GM19328 (cell line): ENCODE measurements at regions not wholly inside any gene's neighbourhood (a gene's known extent, or its start where the extent isn't known, plus 50 kb on each side); places are given as distances from the start of the nearest gene placed in this dataset.
"Not testable (repeated sequence)": the region's sequence is repeated elsewhere in the genome, so short reads cannot be mapped to it uniquely, and the experiment has no call there.

Source experiments
- ATAC-seq: cut with Tn5 transposase; IDR thresholded peaks from one replicate; pipeline ENCODE4 v1.9.1; 2021; ENCODE audit warnings: mild to moderate bottlenecking, moderate library complexity; ENCODE audit not compliant: unreplicated experiment

DNA sequence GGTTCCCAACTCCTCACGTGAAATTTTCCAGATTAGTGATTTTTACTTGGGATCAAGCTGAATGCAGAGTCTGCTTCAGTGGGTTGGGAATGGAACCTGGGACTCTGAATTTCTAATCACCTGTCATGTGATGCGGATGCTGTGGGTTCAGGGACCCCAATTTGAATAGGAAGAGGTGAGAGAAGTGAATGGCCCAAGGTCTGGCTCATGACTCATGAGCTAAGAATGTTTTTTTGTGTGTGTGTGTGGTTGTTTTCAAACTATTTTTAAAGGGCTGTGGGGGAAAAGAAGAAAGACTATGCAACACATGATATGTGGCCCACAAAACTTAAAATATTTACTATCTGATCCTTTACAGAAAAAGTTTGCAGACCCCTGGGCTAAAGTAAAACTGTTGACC, 108.5 kb upstream of the CYRIA start:
- ATAC-seq = no peak

DNA sequence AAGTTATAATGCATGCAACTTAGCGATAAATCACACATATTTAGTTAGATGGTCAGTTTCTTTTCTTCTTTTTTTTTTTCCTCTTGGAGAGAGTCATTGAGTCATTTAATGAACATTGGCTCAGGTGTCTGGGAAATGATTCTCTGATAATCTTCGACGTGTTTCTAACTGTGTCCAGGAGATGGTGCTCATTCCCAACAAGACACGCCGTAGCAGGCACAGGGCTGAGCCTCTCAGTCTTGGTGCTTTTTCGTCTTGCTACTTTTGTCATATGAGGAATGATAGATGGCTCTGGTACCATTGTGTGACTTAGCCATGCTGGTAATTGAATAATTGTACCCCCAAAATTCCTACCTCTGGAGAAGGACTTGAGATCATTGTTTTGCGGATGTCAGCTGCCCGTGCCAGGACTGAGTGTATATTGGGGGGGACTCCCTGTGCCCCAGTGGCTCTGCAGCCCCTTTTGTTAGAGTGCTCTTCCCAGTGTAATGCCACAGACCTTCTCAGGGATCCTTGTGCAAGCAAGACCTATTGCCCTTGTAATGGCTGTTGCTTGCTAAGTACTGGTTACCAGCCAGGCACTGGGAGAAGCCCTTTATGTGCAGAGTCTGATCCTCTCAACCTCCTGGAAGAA, 107.6 kb upstream of the CYRIA start:
- ATAC-seq = peak; percentile 62

DNA sequence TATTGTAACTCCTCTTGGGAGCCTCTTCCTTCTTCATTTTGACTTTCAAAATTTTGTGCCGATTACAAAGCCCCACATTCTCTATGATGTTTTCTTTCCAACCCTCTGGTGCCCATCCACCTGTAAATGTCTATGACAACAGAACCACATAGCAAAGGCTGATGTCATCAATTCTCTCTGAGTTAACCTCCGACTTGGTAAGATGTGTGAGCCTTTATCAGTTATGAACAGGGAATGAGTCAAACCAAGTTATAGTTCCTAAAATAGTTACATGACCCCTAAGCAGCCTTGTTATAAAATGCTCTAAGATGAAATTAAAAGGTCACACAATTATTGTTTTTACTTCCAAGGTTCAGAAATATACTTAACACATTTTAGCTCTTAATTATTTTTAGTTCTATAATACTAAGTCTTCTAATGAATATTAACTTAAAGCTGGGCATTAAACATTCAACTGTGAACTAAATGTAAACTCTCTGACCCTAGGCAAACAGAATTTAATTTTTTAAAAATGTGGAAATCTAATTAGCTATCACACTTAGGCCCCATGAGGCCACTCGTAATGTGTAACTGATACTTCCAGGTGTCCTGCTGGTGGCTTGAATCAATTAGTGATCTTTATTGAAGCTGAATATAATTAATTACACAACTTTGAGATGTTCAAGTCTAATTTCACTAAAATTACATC, 102.3 kb upstream of the CYRIA start:
- no peak for ATAC-seq

DNA sequence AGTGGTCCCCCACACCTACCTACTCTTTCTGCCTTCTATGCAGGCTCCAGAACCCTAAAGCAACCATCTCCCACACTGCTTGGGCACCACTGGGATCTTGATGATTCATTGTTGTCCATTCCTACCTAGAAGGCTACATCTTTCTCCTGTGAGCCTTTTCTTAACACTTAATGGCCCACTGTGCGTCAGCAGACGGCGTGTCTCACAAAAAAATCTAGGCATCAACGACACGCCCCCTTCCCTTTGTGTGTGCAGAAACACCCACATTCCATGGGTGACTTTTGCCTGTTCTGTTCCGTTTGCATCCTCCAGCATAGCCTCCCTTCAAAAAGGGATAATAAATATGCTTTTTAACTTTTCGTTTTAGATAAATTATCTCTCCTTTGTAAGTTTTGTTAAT, 99.7 kb upstream of the CYRIA start:
- ATAC-seq = no peak

DNA sequence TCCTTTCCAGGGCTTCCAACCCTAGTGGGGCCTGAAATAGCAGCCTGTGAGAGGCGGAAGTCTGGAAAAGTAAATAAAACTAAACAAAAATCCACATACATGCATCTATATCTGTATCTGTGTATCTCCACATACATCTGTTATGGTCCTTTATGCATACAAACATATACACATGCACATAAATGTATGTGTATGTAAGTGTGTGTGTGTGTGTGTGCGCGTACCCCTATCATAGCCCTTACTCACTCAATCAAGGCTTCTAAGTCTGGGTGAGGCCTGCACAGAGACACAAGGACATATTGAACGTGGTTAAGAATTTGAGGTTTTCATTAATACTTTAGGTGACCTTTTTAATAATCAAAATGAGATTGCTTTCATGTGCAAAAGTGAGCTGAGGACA, 98.9 kb upstream of the CYRIA start:
- ATAC-seq = no peak

DNA sequence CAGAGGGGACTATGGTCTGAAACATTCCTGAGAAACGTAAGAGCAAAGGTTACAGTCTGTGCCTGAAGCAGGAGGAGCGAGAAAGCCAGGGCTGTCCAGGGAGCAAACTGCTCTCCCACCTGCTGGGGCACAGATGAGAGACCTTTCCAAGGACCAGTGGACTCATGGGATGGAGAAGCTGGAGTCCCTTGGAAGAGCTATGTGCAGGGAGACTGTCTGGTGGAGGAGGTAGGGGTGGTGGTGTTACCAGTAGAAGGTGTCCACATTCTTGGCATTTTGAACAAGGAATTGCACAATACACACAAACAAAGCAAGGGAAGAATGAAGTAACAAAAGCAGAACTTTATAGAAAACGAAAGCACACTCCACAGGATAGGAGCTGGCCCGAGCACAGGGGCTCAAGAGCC, 97.9 kb upstream of the CYRIA start:
- ATAC-seq = no peak

DNA sequence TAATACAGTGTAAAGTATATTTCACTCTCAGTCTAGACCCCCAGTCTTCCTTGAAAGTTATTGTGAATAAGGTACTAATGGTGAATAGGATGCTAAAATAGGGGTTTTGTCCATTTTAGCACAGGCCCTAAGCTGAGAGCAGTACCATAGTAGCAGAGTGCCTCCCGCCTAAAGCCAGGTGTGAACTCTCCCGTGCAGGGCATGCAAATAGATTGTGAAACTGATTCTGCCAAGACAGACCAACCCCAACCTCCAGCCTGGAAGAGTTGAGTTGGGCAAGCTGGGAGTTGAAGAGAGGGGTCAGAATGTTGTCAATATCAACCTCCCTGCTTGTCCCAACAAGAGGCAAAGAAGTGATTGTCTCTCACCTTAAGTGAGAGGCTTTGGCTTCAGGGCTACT, 97.4 kb upstream of the CYRIA start:
- no peak for ATAC-seq

DNA sequence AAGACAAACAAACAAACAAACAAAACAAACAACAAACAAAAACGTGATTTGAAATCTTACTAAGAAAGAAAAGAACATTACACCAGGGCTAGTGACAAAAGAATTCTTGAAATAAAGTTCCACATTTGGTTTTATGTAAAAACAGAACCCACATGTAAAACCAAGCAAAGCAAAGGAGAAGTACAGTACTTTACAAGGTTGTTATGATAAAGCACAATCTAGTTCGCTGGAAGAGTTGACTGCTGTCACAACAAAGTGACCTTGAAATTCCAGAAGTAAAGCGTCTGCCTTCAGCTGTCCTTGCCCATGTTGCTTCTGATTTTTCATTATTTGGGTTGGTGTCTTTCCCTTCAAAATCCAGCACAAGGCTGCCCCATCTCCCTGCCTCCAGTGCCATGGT, 94.8 kb upstream of the CYRIA start:
- ATAC-seq = no peak

DNA sequence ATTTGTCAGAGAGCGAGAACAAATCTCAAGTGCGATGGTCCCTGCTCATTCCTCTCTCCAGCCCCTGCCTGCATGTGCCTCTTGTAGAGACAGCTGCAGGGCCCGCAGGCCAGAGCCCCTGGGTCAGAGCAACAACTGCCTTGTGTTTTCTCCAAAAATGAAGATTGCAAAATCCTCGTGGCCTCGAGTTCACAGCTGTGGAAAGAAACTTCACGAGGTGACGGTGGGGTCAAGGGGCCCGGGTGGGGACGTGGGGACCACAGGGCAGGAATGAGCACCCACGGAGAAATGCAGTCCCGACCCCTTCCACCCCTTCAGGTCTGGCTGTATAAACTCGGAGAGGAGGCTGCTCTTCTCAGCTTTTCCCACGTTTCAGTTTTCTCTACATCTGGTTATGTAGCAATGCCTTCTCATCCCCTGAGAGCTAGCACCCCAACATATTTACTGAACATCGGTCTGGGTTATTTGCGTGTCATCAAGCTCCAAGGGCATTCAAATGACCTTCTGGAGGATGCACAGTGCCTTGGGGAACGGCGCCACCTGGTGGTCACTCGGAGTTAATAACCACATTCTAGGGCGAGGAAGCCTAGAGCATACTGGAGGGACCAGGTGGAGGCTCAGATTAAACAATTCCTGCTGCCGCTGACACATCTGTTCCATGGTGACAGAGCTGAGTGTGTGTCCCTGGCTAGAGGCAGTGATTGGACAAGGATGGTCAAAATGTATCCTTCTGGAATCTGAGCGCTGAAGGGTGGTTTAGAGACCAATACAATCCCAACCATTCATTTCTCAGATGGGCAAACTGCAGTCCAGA, 91.4 kb upstream of the CYRIA start:
- ATAC-seq = peak; percentile 95

DNA sequence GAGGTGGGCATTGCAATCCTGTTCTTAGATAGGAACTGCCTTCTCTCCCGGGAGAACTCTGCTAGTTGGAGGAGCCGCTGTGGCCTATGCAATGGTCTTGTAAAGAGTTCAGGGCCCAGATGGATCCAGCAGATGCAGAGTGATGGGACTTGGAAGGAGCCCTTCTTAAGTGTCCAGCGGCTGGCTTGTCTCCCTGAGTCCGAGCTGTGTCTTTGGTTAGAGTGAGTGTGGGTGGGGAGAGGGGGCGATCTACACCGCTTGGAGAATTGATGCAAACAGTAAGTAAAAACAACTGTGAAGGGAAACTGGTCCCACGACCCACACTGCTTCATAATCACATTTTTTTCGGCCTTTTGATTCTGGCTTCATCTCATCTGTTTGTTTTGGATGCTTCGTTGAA, 89.8 kb upstream of the CYRIA start:
- no peak for ATAC-seq

DNA sequence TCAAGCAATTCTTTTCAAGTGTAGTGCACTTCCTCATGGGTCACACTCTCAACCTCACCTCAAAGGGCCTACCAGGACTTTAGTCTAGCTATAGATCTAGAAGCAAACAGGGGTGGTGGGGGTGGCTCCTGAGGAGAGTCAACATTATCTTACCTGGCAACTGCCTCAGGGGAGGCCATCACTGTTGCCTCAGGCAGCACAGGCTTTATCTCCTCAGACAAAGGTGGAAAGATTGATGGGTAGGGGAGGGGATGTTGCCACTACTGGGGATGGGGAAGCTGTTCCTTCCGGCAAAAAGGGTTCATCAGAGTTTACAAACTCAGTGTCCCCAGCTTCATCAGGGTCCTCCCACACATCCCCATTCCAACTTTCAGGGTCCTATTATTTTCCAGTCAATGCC, 87.4 kb upstream of the CYRIA start:
- not testable (repeated sequence) for ATAC-seq

DNA sequence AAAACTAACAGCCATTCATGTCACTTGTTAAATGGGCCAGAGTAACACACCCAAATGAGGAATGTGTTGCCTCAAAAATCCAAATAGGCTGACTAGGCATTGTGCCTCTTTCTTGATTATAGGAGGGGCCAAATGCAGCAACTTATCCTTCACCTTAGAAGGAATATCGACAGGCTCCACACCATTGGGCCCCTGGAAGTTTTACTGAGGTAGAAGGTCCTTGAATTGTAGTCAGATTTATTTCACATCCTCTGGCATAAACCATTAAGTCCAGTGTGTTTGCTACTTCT, 85.2 kb upstream of the CYRIA start:
- ATAC-seq = not testable (repeated sequence)

DNA sequence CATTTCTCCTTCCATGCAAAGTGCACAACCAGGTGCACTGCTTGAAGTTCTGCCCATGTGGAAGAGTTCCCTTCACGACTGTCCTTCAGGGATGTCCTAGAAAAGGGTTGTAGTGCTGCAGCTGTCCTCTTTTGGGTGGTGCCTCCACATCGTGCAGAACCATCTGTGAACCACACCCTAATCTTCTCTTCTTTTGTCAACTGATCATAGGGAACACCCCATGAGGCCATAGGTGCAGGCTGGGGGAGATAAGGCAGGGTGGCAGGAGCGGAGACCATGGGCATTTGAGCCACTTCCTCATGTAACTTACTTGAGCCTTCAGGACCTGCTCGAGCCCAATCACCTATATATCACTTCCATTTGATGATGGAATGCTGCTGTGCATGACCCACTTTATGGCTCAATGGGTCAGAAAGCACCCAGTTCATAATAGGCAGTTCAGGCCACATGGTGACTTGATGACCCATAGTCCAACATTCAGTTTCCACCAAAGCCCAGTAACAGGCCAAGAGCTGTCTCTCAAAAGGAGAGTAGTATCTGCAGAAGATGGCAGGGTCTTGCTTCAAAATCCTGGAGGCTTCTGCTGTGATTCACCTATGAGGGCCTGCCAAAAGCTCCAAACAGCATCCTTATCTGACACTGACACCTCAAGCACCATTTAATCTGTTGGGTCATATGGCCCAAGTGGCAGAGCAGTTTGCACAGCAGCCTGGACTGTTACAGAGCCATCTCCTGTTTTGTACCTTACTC, 84.7 kb upstream of the CYRIA start:
- no peak for ATAC-seq

DNA sequence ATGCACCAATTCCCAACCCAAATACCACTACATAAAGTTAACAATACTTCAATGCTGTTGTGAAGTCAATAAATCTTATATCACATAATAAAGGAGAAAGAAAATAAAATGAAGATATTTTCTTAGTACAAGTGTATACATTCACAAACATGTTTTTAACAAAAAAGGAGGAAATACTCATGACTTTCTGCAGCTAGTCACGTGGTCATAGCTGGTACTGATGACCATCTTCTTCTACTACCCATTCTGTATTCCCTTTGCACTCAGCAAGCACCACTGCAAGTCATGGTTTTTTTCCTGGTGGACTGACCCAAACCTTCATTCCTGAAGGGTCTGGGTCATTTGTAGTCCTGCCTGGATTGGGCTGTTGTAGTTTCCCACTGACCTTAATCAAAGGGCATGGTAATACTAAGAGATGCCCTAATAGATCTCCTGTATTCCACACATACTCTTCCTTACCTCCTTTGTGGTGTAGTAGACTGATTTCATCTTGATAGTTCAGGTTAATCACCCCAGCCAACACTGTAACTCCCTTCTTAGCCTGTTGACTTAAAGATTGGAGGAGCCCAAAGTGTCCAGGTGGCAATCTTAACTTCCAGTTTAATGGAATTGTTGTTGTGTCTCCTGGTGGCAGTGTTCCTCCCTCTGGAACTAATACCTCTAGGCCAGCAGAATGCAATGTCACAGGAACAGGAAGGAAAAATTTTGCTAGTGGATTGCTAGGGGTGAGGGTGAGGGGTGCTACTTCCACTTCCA, 83.1 kb upstream of the CYRIA start:
- not testable (repeated sequence) for ATAC-seq

DNA sequence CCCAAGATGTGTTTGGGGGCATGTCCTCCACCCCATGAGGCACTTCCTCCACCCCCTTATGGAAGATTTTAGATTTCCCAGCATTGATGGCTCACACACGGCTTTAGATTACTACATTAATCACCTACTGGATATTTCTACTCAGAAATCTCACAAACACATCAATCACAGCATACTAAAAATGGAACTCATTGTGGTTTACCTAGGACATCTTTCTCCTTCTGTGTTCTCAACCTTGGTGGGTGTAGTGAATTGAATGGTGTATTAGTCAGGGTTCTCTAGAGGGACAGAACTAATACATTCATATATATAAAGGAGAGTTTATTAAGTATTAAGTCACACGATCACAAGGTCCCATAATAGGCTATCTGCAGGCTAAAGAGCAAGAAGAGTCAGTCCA, 82.1 kb upstream of the CYRIA start:
- no peak for ATAC-seq

DNA sequence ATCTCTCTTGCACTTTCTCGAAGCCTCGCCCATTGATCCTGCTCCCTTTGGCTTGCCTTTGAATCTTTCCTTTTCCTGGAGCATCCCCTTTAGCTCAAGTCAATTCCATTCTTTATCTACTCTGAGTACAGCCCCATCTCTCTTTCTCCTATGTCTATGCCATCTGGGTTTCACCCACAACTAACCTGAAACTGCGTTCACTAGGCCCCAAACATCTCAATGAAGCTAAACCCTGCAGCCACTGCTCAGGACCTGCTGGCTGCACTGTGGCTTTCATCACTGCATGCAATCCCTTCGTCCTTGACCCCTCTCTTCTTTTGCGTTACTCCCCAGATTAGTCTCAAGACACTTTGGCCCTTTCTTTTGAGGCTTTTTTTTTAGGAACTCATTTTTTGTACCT, 81.6 kb upstream of the CYRIA start:
- no peak for ATAC-seq

DNA sequence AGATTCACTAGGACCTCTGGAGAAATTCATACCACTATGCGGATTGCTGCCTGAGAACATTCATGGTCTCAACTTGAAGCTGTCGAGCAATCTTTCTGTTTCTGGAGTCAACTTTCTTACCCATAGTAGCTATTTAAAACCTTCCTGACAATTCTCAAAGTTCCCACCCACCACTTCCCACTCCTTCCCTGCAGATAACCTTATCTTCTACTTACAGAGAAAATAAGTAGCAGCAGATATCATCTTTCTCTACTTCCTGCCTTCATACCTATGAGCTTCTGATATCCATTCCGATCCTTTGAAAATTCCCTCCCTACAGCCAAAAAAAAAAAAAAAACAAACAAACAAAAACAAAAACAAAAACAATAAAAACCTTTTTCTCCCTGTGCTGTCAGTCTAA, 81.2 kb upstream of the CYRIA start:
- ATAC-seq = no peak

DNA sequence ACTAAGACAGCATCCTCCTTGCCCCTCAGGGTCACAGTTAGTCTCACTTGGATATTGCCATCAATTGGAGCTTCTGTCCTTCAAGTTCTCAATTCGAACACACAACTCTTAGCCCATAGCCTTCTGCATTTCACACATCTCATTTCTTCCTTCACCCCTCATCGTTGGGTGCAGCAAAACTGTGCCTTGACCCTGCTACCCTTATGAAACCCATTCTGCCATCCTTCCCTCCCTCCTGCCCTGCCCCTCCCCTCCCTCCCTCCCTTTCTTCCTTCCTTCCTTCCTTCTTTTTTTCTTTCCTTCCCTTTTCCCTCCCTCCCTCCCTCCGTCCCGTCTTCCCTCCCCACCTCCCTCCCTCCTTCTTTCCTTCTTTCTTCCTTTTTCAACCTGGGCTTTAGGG, 80.7 kb upstream of the CYRIA start:
- no peak for ATAC-seq

DNA sequence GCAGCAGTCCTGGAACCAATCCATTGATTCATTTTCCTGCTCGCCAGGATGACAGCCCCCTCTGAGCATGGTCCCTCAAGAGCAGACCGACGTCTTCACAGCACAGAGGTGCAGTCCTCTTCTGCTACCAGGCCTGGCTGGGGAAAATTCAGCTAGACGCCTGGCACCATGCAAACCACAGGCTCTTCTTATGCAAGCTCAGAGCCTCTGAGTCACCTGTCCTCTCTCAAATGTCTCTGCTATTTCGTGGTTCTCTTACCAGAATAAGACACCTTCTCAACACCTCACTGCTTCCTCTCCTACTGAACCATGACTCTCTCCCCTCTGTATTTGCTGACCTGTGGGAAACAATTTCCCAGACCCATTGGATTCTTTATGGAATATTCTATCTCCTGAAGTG, 79.8 kb upstream of the CYRIA start:
- no peak for ATAC-seq

DNA sequence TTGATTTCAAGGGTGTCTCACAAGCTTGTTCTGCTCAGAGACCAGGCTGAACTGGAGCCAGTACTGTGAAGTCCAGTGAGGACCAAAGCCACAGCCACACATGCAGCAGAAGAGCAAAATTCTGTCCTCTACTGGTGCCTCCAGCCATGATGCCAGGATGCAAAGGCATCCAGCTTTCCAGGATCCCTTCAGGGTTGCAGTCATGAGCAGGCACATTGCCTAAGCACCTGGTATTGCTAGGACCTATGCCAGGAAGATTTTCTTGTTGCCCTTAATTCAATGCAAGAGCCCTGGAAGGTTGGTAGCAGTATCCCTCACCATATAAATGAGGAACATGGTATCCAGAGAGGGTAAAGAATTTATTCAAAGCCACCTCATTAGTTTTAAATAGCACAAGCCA, 78.9 kb upstream of the CYRIA start:
- ATAC-seq = no peak

DNA sequence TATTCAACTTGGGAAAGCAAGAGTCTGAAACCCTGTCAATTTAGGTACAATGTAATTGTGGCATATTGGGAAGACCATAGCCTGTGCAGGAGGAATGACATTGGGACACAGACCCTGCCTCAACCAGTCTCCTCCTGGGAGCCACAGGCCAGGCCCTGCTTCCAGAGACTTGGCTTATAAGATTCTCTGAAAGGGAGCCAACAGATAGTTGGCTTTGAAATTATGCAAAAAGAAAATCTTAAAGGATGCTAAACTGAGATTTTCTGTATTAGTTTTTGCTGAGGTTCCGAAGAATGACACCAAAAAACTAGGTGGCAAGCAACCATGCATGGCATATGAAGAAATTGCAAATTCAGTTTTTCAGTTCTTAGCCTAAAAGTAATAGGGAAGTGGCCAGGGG, 76.4 kb upstream of the CYRIA start:
- ATAC-seq = no peak
